Erythroblast (primary cell): ENCODE measurements at regions not wholly inside any gene's neighbourhood (a gene's known extent, or its start where the extent isn't known, plus 50 kb on each side); places are given as distances from the start of the nearest gene placed in this dataset.

Experiments used
- DNase-seq, 2 experiments: peaks; one replicate each; lab custom pipeline; 2025; lab: John Stamatoyannopoulos, UW
- GATA1 ChIP-seq: IDR thresholded peaks from 2 replicates; pipeline ENCODE4 v1.6.1; 2011; ENCODE audit warnings: low read depth, mild to moderate bottlenecking, control low read depth, low read length, moderate library complexity
- POLR2A ChIP-seq: IDR thresholded peaks from 2 replicates; pipeline ENCODE4 v1.6.1; 2011; ENCODE audit warnings: mild to moderate bottlenecking, low read length

DNA sequence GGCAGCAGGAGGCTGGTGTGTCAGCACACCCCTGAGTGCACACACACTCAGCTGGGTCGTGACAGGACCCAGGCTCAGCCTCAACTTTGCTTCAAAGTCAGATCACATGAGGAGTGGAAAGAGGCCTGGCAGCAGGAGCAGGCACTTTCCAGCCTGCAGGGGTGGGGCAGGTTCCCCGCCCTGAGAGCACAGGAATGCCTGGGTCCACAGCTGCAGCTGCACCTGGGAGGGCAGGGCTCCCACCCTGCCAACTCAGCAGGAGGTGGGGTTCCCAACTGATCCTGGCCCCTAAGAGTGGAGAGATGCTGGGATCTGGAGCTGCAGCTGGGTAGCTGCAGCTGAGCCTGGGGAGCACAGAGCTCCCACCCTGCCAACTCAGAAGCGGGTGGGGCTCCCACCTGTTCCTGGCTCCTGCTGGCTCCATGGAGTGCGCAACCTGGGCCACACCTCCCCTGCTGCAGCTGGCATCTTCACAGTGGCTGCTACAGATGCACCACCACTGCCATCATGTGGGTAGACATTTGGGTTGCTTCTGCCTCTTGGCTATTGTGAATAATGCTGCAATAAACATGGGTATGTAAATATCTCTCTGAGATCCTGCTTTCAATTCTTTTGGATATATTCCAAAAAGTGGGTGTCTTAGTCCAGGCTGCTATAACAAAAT is 415.4 kb downstream of the TTLL7 start:
- no peak for TF ChIP-seq GATA1
- no peak for TF ChIP-seq POLR2A
- no peak for DNase-seq

GRCh38 chr1:83581747-83582146 is 417.2 kb downstream of the TTLL7 start:
- TF ChIP-seq GATA1 (no peak), POLR2A (no peak)
- no peak for DNase-seq

- TF ChIP-seq GATA1 (no peak), POLR2A (no peak)
Measured at GRCh38 chr1:83574791-83575190, 424.1 kb downstream of the TTLL7 start.

DNA sequence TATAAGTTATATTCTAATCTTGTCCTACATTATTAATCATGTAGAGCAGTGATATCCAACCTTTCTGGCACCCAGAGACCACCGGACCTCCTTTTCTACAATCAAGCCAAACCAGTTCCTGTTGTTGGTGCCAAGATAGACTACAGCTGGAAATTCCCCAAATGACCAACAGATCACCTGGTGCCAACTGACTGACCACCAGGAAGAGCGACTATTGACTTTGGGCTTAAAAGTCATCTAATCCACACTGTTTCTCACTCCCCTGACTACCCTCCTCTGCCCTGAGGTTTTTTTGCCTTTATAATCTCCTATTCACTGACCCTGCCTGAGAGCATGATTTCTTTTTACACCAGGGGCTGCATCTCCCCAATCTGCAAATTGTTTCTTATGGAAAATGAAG is 425.2 kb downstream of the TTLL7 start:
- DNase-seq, result no peak
- TF ChIP-seq GATA1, result no peak
- TF ChIP-seq POLR2A, result no peak

More at GRCh38 chr1:83574791-83575190, 424.1 kb downstream of the TTLL7 start:
- no peak for DNase-seq

DNA sequence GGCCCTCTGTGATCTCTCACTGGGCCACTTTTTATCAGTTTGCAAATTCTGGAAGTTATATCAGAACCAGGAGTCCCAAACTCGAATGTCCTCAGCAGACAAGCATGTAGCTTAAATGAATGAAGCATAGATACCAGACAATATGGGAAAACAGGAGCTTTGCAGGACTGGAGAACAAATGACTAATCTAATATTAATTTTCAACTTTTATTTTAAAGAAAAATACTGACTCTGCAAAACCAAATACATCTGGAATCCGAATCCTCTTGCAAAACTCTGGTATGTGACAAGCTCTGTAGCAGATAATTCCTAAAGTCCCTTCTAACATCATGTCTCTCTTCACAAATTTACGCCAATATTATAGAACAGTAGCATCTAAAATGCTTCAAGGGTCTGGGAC is 427.4 kb downstream of the TTLL7 start:
- no peak for DNase-seq
- no peak for TF ChIP-seq POLR2A
- no peak for TF ChIP-seq GATA1

DNA sequence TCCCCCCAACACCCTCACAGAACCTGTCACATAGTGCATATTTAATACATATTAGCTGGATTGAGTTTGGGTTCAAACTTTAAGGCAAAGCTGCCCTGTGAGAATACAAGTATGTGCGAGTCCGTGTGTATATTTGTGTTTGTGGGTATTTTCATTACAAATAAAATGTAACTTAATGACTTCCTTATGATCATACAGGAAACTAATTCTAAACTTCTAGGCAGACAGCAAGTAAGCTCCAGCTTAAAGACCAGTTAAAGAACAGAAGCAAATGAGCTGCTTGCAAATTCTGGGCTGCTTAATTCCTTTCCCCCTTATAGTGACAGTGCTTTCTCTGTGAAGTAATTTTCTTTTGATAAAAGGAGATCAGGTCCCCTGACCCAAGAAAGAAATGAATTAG is 437.6 kb downstream of the TTLL7 start:
- no peak for DNase-seq
- TF ChIP-seq GATA1 (no peak), POLR2A (no peak)

- TF ChIP-seq GATA1 (no peak), POLR2A (no peak)
- DNase-seq, result no peak
Measured at GRCh38 chr1:83559129-83559840, 439.6 kb downstream of the TTLL7 start.

DNA sequence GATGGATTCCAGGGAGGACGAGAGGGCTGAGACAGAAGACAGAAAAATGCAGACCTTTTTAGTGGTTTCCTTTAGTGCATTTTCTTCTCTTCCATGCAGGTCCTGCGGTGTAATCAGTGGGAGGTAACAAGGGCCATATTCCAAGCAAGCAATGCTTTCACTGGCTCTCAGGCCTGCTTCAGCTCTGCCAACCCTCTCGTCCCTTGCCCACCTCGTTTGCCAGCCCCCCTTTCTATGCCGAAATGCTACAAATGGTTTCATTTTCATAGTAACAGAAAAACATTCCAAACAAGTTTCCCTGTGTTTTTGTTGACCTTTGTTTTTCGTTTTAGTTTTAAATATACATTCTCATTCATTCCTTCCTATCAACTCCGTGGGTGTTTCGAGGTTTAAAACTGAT is 443.1 kb downstream of the TTLL7 start:
- DNase-seq, result no peak
- no peak for TF ChIP-seq GATA1
- no peak for TF ChIP-seq POLR2A

GRCh38 chr1:83554174-83554573 is 444.8 kb downstream of the TTLL7 start:
- no peak for DNase-seq
- TF ChIP-seq POLR2A (no peak), GATA1 (no peak)

DNA sequence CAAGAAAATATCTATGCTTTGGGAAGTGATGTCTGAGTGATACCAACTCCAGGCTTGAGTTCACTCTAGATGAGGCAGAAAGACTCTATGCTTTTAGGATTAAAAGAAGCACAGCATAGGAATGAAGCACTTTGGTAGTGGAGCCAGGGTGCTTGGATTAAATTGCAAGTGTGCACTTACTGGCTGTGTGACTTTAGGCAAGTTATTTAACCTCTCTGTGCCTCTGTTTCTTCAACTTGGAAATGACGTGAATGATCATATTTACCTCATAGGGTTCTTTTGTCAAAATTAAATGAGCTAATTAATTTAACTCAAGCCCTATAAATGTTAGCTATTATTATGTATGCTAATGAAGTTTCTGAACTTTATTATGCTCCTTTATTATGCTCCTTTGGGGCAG is 446.1 kb downstream of the TTLL7 start:
- DNase-seq, result no peak
- TF ChIP-seq POLR2A, result no peak
- TF ChIP-seq GATA1, result no peak

GRCh38 chr1:83548311-83548710 is 450.6 kb downstream of the TTLL7 start:
- DNase-seq, result no peak
- no peak for TF ChIP-seq GATA1
- no peak for TF ChIP-seq POLR2A

- no peak for DNase-seq
- no peak for TF ChIP-seq POLR2A
- TF ChIP-seq GATA1, result no peak
Measured at GRCh38 chr1:83547901-83548300, 451.0 kb downstream of the TTLL7 start.

GRCh38 chr1:83546874-83547273 is 452.1 kb downstream of the TTLL7 start:
- no peak for DNase-seq
- no peak for TF ChIP-seq GATA1
- no peak for TF ChIP-seq POLR2A

DNA sequence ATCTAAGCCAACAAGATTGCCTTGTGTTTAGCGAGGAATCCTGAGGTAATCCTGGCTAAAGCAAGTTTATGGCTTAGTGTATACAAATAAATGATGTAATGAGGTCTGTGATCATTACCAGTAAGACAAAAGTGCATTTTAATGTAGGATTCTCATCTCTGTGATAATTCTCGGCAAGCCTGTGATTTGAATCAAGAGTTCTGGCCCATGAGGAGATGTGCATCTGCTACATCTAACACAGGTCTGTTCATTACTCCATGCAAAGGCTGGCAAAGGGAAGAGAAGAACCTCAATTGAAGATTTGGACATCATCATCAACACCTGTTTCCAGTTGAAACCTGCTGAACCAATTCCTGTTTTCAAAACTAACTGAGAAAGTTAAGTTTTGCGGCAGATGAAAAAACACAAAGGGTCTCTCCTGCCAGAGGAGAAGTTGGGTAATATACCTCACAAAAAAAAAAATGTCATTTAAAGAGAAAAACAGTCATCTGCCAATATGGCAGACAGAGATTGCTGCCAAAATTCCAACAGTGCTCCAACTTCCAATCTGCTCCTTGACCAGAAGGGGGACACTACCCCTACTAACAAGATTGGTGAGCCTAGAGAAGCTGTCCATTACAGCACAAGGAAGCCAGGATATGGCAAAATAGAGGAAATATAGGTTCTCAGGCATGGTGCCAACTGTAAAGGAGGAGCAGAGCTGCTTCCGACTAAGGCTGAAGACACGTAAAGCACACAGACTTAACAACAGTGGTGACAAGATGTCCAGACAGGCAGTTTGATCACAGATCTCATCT is 453.7 kb downstream of the TTLL7 start:
- TF ChIP-seq GATA1, result no peak
- no peak for TF ChIP-seq POLR2A
- DNase-seq, result no peak

- no peak for TF ChIP-seq POLR2A
- no peak for TF ChIP-seq GATA1
- DNase-seq, result no peak
Measured at GRCh38 chr1:83543222-83543973, 455.5 kb downstream of the TTLL7 start.
